SJSA1 (cell line): ENCODE measurements at regions not wholly inside any gene's neighbourhood (a gene's known extent, or its start where the extent isn't known, plus 50 kb on each side); places are given as distances from the start of the nearest gene placed in this dataset.

ENCODE experiments used
- DNase-seq, 2 experiments: peaks; one replicate each; pipeline ENCODE4 v3.0.0-alpha.2; 2015 to 2020; ENCODE audit warnings: low spot score in 2 of 2, low read depth in 1 of 2
- H3K27ac ChIP-seq: fragments of 250-450 bp; sonication (Bioruptor Pico); 2 replicates; pipeline ENCODE4 v1.5.1; 2020; ENCODE audit warnings: mild to moderate bottlenecking, moderate library complexity
- H3K27me3 ChIP-seq: fragments of 250-450 bp; sonication (Bioruptor Pico); replicated peaks from 2 replicates; pipeline ENCODE4 v1.5.1; 2020; ENCODE audit warnings: mild to moderate bottlenecking, moderate library complexity
- H3K36me3 ChIP-seq: fragments of 250-450 bp; sonication (Bioruptor Pico); 2 replicates; pipeline ENCODE4 v1.5.1; 2020; ENCODE audit warnings: mild to moderate bottlenecking
- H3K4me1 ChIP-seq: fragments of 250-450 bp; sonication (Bioruptor Pico); replicated peaks from 2 replicates; pipeline ENCODE4 v1.6.1; 2021; ENCODE audit warnings: mild to moderate bottlenecking
- H3K4me3 ChIP-seq: fragments of 250-450 bp; sonication (Bioruptor Pico); 2 replicates; pipeline ENCODE4 v1.5.1; 2020; ENCODE audit warnings: mild to moderate bottlenecking
- H3K9me3 ChIP-seq: fragments of 250-450 bp; sonication (Bioruptor Pico); replicated peaks from 2 replicates; pipeline ENCODE4 v1.5.1; 2020; ENCODE audit warnings: mild to moderate bottlenecking

DNA sequence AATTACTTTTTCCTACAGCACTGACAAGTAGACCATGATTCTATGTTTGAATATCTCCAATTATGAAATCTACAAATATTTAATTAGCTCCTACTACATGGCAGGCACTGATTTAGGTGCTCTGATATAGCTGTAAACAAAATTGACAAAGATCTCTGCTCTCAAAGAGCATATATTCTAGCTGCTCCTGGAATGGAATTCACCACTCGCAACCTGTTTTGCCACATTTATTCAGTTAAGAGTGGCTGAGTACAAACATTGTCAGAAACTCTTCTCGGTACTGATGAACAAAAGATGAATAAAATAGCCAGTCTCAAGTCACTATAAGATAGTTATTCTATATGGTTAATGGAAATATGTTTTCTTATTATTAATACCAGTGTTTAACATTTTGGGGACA lies 114.2 kb upstream of the PDE4D start:
- Histone ChIP-seq H3K4me1 (no peaks in the 10 kb centered on the region), H3K4me3 (no peak overlapping the region), H3K27me3 (no peaks in the 10 kb centered on the region; the same call in 1 of the 2 replicates), H3K36me3 (no peaks in the 10 kb centered on the region), H3K9me3 (no peaks in the 10 kb centered on the region), H3K27ac (no peak overlapping the region)
- no peak for DNase-seq

DNA sequence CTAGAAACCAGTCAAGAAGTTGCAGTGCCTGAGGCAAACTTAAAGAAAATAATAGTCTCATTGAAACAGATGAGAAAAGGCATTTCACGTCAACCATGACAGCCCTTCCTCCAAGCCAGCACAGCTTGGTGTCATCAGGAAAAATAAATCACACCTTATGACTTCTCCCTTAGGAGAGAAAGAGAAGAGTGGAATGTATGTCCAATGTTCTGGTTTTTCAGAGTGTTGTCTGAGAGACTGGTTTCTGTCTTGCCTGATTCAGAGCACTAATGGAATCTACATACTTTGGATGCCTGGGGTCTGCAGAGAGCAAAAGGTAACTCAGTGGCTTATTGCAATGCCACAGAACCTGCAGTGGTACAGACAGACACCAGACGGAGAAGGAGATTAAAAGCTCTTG lies 105.5 kb upstream of the PDE4D start:
- Histone ChIP-seq H3K27ac (no peak overlapping the region), H3K4me3 (no peak overlapping the region), H3K9me3 (no peaks in the 10 kb centered on the region), H3K36me3 (no peaks in the 10 kb centered on the region), H3K27me3 (no peaks in the 10 kb centered on the region), H3K4me1 (no peaks in the 10 kb centered on the region)
- no peak for DNase-seq

DNA sequence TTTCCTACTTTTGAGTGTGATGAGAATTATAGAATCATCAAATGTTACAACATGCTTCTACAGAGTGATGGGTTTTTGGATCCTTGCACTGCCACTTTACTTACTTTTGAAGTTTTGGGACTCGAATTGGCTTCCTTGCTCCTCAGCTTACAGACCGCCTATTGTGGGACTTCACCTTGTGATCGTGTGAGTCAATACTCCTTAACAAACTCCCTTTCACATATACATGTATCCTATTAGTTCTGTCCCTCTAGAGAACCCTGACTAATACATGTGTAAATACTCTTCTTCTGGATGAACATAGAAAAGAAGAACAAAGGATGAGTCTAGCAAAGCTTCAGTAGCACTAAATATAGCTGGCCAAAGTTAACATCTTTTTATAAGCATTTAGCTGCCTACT lies 98.7 kb upstream of the PDE4D start:
- no peak overlapping the region for H3K4me3 ChIP-seq
- H3K27ac ChIP-seq: no peak overlapping the region
- H3K9me3 ChIP-seq: no peaks in the 10 kb centered on the region
- no peak for DNase-seq
- no peaks in the 10 kb centered on the region for H3K36me3 ChIP-seq
- H3K4me1 ChIP-seq: no peaks in the 10 kb centered on the region
- no peaks in the 10 kb centered on the region for H3K27me3 ChIP-seq

DNA sequence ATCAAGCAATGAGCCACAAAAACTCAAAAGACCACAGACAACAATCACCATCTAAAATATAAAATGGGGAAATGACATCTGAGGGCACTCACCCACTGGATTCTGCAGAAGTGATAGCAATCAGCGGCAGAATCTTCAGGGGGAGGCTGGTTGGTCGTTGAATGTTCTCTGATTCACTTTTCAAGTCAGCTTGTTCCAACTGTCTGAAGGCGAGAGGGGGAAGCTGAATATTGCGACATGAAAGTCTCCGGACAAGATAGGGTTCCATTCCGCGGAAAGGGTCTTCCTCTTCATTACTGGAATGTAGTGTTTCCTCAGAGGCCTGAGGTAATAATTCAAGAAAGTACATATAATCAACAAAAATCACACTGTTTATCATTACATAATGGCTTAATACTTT lies 94.9 kb upstream of the PDE4D start:
- Histone ChIP-seq H3K27me3 (no peaks in the 10 kb centered on the region), H3K27ac (no peak overlapping the region), H3K4me1 (no peaks in the 10 kb centered on the region), H3K36me3 (no peaks in the 10 kb centered on the region), H3K9me3 (no peaks in the 10 kb centered on the region), H3K4me3 (no peak overlapping the region)
- no peak for DNase-seq

DNA sequence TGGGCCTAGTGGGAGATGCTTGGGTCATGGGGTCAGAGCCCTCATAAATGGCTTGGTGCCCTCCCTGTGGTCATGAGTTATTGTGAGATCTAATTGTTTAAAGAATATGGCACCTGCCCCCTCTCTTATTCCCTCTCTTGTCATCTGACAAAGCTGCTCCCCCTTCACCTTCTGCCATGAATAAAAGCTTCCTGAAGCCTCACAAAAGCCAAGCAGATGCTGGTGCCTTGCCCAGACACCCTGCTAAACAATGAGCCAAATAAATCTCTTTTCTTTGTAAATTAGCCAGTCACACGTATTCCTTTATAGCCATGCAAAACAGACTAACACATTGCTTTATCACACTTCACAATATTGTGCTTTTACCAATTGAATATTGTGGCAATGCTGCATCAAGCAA lies 82.8 kb upstream of the PDE4D start:
- Histone ChIP-seq H3K4me3 (no peak overlapping the region), H3K36me3 (no peaks in the 10 kb centered on the region), H3K27me3 (no peaks in the 10 kb centered on the region), H3K27ac (no peak overlapping the region), H3K9me3 (no peaks in the 10 kb centered on the region), H3K4me1 (no peaks in the 10 kb centered on the region)
- DNase-seq: no peak

DNA sequence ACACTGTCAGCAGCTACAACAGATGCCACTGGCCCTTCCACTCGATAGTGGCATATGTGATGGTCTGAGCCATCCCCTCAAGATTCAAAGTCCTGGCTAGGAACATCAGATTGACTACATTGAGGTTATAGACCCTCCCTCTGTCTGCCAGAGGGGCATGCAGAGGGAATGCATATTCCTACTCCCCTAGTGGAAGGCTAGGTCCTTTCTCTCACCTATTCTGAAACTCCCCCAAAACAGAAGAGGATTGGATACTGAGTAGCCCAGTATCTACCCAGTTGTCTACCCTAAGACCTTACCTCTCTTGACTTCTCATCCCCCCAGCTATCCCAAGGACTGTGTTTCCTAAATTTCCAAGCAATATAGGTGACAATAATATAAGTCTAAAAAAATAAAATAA lies 78.5 kb upstream of the PDE4D start:
- H3K4me1 ChIP-seq: no peaks in the 10 kb centered on the region
- no peak overlapping the region for H3K27ac ChIP-seq
- DNase-seq: no peak
- H3K9me3 ChIP-seq: no peaks in the 10 kb centered on the region
- H3K4me3 ChIP-seq: no peak overlapping the region
- no peaks in the 10 kb centered on the region for H3K27me3 ChIP-seq
- H3K36me3 ChIP-seq: no peaks in the 10 kb centered on the region

DNA sequence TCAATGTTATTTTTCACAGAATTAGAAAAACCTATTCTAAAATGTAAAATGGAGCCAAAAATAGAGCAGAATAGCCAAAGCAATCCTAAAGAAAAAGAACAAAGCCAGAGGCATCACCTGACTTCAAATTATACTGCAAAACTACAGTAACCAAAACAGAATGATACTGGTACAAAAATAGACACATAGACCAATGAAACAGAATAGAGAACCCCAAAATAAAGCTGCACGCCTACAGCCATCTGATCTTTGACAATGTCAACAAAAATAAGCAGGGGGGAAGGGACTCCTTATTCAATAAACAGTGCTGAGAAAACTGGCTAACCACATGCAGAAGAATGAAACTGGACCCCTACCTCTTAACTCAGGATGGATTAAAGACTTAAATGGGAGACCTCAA lies 65.8 kb upstream of the PDE4D start:
- no peak overlapping the region for H3K27ac ChIP-seq
- H3K4me1 ChIP-seq: no peaks in the 10 kb centered on the region
- no peaks in the 10 kb centered on the region for H3K27me3 ChIP-seq

DNA sequence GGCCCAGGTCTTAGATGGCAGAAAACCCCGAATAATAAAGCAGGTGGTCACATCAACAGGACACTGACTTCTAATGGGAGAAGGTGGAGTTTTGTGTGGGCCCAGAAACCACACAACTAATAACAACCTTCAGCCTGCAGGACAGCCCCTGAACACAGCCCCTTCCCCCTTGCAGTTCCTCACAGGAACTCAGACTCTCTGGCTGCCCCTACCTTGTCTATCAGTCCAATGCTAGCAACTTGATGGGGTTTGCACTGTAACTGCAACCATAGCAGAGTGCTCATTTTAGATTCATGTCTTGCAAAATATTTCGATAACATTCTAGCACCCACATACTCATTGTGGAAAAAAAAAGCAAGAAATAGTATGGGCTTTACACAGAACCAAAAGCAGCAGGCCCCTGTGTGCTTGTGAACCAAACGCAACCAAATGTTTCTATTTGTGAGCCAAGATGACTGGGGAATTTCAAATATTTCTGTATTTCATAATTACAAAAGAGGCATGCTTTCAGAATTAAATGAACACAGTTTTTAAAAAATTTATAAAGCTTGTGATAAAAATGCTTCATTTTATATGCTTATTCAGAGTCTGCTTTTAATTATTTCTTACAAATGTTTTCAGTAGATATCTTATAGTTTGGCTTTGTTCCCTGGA lies 62.7 kb upstream of the PDE4D start:
- no peak overlapping the region for H3K4me3 ChIP-seq
- no peaks in the 10 kb centered on the region for H3K9me3 ChIP-seq
- no peaks in the 10 kb centered on the region for H3K36me3 ChIP-seq
- H3K27me3 ChIP-seq: no peaks in the 10 kb centered on the region
- no peak for DNase-seq
- H3K4me1 ChIP-seq: no peaks in the 10 kb centered on the region
- H3K27ac ChIP-seq: no peak overlapping the region

More for the DNA sequence above, 65.8 kb upstream of the PDE4D start:
- Histone ChIP-seq H3K36me3 (no peaks in the 10 kb centered on the region), H3K9me3 (no peaks in the 10 kb centered on the region), H3K4me3 (no peak overlapping the region)
- no peak for DNase-seq

DNA sequence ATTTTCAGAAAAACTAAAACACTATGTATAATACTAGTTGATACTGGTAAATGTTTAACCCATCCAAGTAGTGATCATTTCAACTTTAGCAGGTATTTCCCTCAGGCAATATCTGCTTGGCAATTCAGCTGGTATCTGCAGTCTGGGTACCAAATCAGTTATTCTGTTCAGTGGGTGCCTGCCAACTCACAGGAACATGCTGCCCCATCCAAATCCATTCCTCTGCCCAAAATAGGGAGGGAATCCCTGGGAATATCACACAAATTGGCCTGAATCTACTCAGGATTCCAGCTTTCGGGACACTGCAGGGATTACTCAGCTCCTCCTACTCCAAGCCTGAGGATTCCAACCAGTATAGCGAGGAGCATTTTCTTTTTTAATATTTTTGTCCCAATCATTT lies 61.7 kb upstream of the PDE4D start:
- DNase-seq: no peak
- Histone ChIP-seq H3K27me3 (no peaks in the 10 kb centered on the region), H3K36me3 (no peaks in the 10 kb centered on the region), H3K4me3 (no peak overlapping the region), H3K4me1 (no peaks in the 10 kb centered on the region), H3K27ac (no peak overlapping the region), H3K9me3 (no peaks in the 10 kb centered on the region)

DNA sequence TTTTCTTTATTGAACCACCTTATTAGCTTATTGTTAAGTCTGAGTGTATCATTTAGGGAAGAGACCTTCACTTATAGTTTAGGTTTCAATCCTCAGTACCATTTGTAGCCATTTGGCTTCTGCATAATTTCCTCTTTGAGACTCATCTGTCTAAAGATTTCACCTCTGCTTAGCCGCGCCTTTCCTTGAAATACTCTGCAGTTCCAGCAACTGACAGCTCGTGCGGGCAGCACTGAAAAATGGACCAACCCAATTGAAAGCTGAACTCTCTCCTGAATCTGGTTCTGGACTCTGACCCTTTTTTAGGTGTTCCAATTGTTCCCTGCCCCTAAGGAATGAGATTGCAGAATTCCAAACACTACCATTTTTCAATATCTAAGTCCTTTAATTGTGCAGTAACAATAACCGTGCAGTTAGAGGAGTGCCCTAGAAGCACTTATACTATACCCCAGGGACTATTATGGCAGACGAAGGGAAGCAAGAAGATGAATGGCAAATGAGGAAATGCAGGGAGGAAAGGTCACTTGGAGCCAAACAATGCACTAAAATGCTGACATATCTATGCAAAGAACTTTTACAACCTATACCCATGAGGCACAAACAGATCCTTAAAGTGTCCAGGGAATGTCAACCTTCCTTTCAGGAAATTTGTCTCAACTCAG lies 50.1 kb upstream of the PDE4D start:
- Histone ChIP-seq H3K4me1 (no peaks in the 10 kb centered on the region), H3K27me3 (peaks cover 3% of the 10 kb centered on the region; the same call in 1 of the 2 replicates), H3K9me3 (no peaks in the 10 kb centered on the region), H3K36me3 (no peaks in the 10 kb centered on the region), H3K4me3 (no peak overlapping the region), H3K27ac (no peak overlapping the region)
- no peak for DNase-seq
